ENCODE measurements at regions not wholly inside any gene's neighbourhood (a gene's known extent, or its start where the extent isn't known, plus 50 kb on each side); places are given as distances from the start of the nearest gene placed in this dataset.

- Histone ChIP-seq H3K9me2 (replicated peaks; ENCODE audit: insufficient read depth, low read length) (no peaks in the 10 kb centered on the region), H3K9me3 (ENCODE audit: insufficient read depth, low read length) (no peaks in the 10 kb centered on the region), H3K4me2 (ENCODE audit: low read depth, low read length, poor library complexity, severe bottlenecking) (no peak overlapping the region), H3K4me3 (ENCODE audit: insufficient read depth, low read length, poor library complexity, severe bottlenecking) (no peak overlapping the region), H3F3A (ENCODE audit: insufficient read depth) (no peaks in the 10 kb centered on the region), H4K20me1 (ENCODE audit: low read depth, low read length) (no peaks in the 10 kb centered on the region), H3K79me2 (ENCODE audit: insufficient read depth, low read length) (no peaks in the 10 kb centered on the region), H3K9ac (ENCODE audit: low read length) (no peak overlapping the region), H2AFZ (ENCODE audit: low read depth, low read length, severe bottlenecking) (no peak overlapping the region), H3K27me3 (ENCODE audit: low read length) (no peaks in the 10 kb centered on the region), H3K27ac (ENCODE audit: low read depth, low read length) (no peak overlapping the region), H3K36me3 (ENCODE audit: low read length) (no peaks in the 10 kb centered on the region)
- no peak for TF ChIP-seq EZH2phosphoT487 (conservative IDR thresholded peaks at IDR 0.05; ENCODE audit: low read length)
- no peak for TF ChIP-seq CTCF (IDR thresholded peaks at IDR 0.05; ENCODE audit: insufficient read depth, low read length, poor library complexity, severe bottlenecking)
These were observed 98.9 kb upstream of the CYRIA start for GRCh38 chr2:16764487-16764886.

- Histone ChIP-seq H3K4me3 (ENCODE audit: insufficient read depth, low read length, poor library complexity, severe bottlenecking) (no peak overlapping the region), H3K27ac (ENCODE audit: low read depth, low read length) (no peak overlapping the region), H3K4me2 (ENCODE audit: low read depth, low read length, poor library complexity, severe bottlenecking) (no peak overlapping the region), H3K79me2 (ENCODE audit: insufficient read depth, low read length) (no peaks in the 10 kb centered on the region), H2AFZ (ENCODE audit: low read depth, low read length, severe bottlenecking) (no peak overlapping the region), H3K9me2 (replicated peaks; ENCODE audit: insufficient read depth, low read length) (no peaks in the 10 kb centered on the region), H3K27me3 (ENCODE audit: low read length) (no peaks in the 10 kb centered on the region), H3K9me3 (ENCODE audit: insufficient read depth, low read length) (no peaks in the 10 kb centered on the region), H3K9ac (ENCODE audit: low read length) (no peak overlapping the region), H3K36me3 (ENCODE audit: low read length) (no peaks in the 10 kb centered on the region), H4K20me1 (ENCODE audit: low read depth, low read length) (no peaks in the 10 kb centered on the region), H3F3A (ENCODE audit: insufficient read depth) (no peaks in the 10 kb centered on the region)
- TF ChIP-seq CTCF (IDR thresholded peaks at IDR 0.05; ENCODE audit: insufficient read depth, low read length, poor library complexity, severe bottlenecking) = no peak
- TF ChIP-seq EZH2phosphoT487 (conservative IDR thresholded peaks at IDR 0.05; ENCODE audit: low read length) = no peak
These were observed 97.9 kb upstream of the CYRIA start for GRCh38 chr2:16763493-16763899.

GRCh38 chr2:16763056-16763455 is 97.4 kb upstream of the CYRIA start:
- Histone ChIP-seq H3K9me2 (replicated peaks; ENCODE audit: insufficient read depth, low read length) (no peaks in the 10 kb centered on the region), H3K9me3 (ENCODE audit: insufficient read depth, low read length) (no peaks in the 10 kb centered on the region), H3K36me3 (ENCODE audit: low read length) (no peaks in the 10 kb centered on the region), H2AFZ (ENCODE audit: low read depth, low read length, severe bottlenecking) (no peak overlapping the region), H3K4me3 (ENCODE audit: insufficient read depth, low read length, poor library complexity, severe bottlenecking) (no peak overlapping the region), H3K4me2 (ENCODE audit: low read depth, low read length, poor library complexity, severe bottlenecking) (no peak overlapping the region), H4K20me1 (ENCODE audit: low read depth, low read length) (no peaks in the 10 kb centered on the region), H3K27ac (ENCODE audit: low read depth, low read length) (no peak overlapping the region), H3K9ac (ENCODE audit: low read length) (no peak overlapping the region), H3K27me3 (ENCODE audit: low read length) (no peaks in the 10 kb centered on the region), H3K79me2 (ENCODE audit: insufficient read depth, low read length) (no peaks in the 10 kb centered on the region), H3F3A (ENCODE audit: insufficient read depth) (no peaks in the 10 kb centered on the region)
- TF ChIP-seq CTCF (IDR thresholded peaks at IDR 0.05; ENCODE audit: insufficient read depth, low read length, poor library complexity, severe bottlenecking) (no peak), EZH2phosphoT487 (conservative IDR thresholded peaks at IDR 0.05; ENCODE audit: low read length) (no peak)

Measured in SU-DHL-6 (cell line).